ENCODE measurements at regions not wholly inside any gene's neighbourhood (a gene's known extent, or its start where the extent isn't known, plus 50 kb on each side); places are given as distances from the start of the nearest gene placed in this dataset.

GRCh38 chr2:57465967-57466366 is 580.6 kb upstream of the VRK2 start:
- no peak for TF ChIP-seq CTCF (IDR thresholded peaks at IDR 0.05)
- no peak for TF ChIP-seq POLR2A (IDR thresholded peaks at IDR 0.05)
